ENCODE measurements at regions not wholly inside any gene's neighbourhood (a gene's known extent, or its start where the extent isn't known, plus 50 kb on each side); places are given as distances from the start of the nearest gene placed in this dataset.

DNA sequence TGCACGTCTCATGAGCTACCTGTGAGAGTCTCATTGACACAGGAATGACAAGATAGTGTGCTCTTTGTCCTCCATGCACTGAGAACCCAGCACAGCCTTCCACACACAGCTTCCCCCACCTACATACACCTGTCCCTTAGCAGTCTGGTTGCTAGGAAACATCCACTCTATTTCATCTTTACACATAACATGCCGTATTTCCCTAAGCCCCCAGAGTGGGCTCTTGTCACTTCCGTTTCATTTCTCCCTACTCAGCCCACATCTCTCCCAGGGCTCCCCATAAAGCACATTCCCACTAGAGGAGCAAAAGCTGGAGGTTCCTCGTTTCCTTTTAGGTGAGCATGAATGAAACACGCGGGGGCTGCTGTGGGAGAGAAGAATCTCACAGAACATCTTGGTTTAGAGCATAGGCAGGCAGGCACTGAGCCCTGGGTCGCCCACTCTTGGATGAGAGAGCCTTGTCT lies 137.1 kb downstream of the ETS2 start:
- Histone ChIP-seq H2BK5ac (ENCODE audit: low read depth, low read length, poor library complexity, severe bottlenecking) (no peak overlapping the region), H3K27me3 (ENCODE audit: control insufficient read depth, insufficient read depth, low read length) (no peaks in the 10 kb centered on the region), H2BK120ac (ENCODE audit: low read depth, low read length) (no peak overlapping the region), H4K8ac (ENCODE audit: low read depth in 2 of 2, low read length in 2 of 2) (no peak overlapping the region), H3K36me3 (ENCODE audit: control insufficient read depth, insufficient read depth, low read length) (no peaks in the 10 kb centered on the region), H2BK20ac (ENCODE audit: low read depth, low read length) (no peak overlapping the region), H3K79me1 (ENCODE audit: low read depth in 1 of 2, low read length in 2 of 2) (no peaks in the 10 kb centered on the region), H3K4me1 (ENCODE audit: control insufficient read depth, insufficient read depth, low read length) (peaks cover 9% of the 10 kb centered on the region), H3K27ac (ENCODE audit: insufficient read depth, low read length) (no peak overlapping the region), H2AK5ac (ENCODE audit: low read depth, low read length) (no peak overlapping the region), H3K9ac (ENCODE audit: low read depth, low read length) (no peak overlapping the region), H2AK9ac (replicated peaks; ENCODE audit: low read depth, low read length, poor library complexity) (no peak overlapping the region), H3K4me3 (ENCODE audit: insufficient read depth, low read depth, low read length) (no peak overlapping the region), H4K91ac (ENCODE audit: insufficient read depth, low read depth, low read length) (no peak overlapping the region), H3K4ac (ENCODE audit: low read depth, low read length) (no peak overlapping the region), H4K5ac (ENCODE audit: low read depth, low read length) (no peak overlapping the region), H3K14ac (replicated peaks; ENCODE audit: low read depth, low read length) (no peak overlapping the region), H2BK15ac (ENCODE audit: low read depth, low read length) (no peak overlapping the region), H3K56ac (ENCODE audit: extremely low read depth, insufficient read depth, low read length) (no peak overlapping the region), H3K9me1 (ENCODE audit: insufficient read depth, low read length) (peaks cover 5% of the 10 kb centered on the region; the same call in 1 of the 2 replicates), H3K4me2 (ENCODE audit: low read depth, low read length) (no peak overlapping the region), H3K9me3 (ENCODE audit: control insufficient read depth, insufficient read depth, low read length) (no peaks in the 10 kb centered on the region), H4K20me1 (ENCODE audit: insufficient read depth, low read length) (no peaks in the 10 kb centered on the region), H3K23ac (ENCODE audit: low read depth, low read length) (no peak overlapping the region), H2AFZ (replicated peaks; ENCODE audit: low read length, poor library complexity) (no peak overlapping the region), H3K18ac (ENCODE audit: low read depth, low read length) (no peak overlapping the region)
- dilution Hi-C loops (cut with HindIII; ENCODE audit: low sequenced_read_pairs, unreplicated experiment) (no loop called here), in situ Hi-C loops (cut with MboI; ENCODE audit: low sequenced_read_pairs) (no loop called here), intact Hi-C loops (cut with micrococcal nuclease) (no loop called here)
- no peak for ATAC-seq (ENCODE audit: low read depth)
- POLR2A ChIA-PET (ENCODE audit: unreplicated experiment): no interaction called here
- no peak for TF ChIP-seq MXI1 (IDR thresholded peaks at IDR 0.05; ENCODE audit: borderline replicate concordance, low read depth, low read length)
- no peak for TF ChIP-seq SMC3 (IDR thresholded peaks at IDR 0.05; ENCODE audit: low read depth, low read length)
- no peak for TF ChIP-seq POLR2A (IDR thresholded peaks at IDR 0.05; ENCODE audit: low read depth, low read length)
- TF ChIP-seq, protein P1, sequence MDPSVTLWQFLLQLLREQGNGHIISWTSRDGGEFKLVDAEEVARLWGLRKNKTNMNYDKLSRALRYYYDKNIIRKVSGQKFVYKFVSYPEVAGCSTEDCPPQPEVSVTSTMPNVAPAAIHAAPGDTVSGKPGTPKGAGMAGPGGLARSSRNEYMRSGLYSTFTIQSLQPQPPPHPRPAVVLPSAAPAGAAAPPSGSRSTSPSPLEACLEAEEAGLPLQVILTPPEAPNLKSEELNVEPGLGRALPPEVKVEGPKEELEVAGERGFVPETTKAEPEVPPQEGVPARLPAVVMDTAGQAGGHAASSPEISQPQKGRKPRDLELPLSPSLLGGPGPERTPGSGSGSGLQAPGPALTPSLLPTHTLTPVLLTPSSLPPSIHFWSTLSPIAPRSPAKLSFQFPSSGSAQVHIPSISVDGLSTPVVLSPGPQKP (IDR thresholded peaks at IDR 0.05; ENCODE audit: borderline replicate concordance, low read depth, low read length): no peak
- TF ChIP-seq MAZ (IDR thresholded peaks at IDR 0.05; ENCODE audit: borderline replicate concordance, low read depth, low read length): no peak
- no peak for TF ChIP-seq NFE2L2 (IDR thresholded peaks at IDR 0.05; ENCODE audit: low read depth, low read length)
- TF ChIP-seq, protein P2, sequence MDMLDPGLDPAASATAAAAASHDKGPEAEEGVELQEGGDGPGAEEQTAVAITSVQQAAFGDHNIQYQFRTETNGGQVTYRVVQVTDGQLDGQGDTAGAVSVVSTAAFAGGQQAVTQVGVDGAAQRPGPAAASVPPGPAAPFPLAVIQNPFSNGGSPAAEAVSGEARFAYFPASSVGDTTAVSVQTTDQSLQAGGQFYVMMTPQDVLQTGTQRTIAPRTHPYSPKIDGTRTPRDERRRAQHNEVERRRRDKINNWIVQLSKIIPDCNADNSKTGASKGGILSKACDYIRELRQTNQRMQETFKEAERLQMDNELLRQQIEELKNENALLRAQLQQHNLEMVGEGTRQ (IDR thresholded peaks at IDR 0.05; ENCODE audit: low read depth, low read length): no peak
- no peak for TF ChIP-seq RCOR1 (IDR thresholded peaks at IDR 0.05; ENCODE audit: insufficient replicate concordance, low read length)
- WGBS, 2 experiments (ENCODE audit: extremely low coverage in 2 of 2, insufficient read length in 1 of 2): 100% methylated on average over 3 of the region's 7 CpGs; no CpG with 5 or more reads in 1 of the 2 experiments
- CTCF ChIA-PET: no interaction called here
- BruUV-seq (replicated peaks): no TSS peak
- DNase-seq: no peak
